K562 (cell line): ENCODE measurements at regions not wholly inside any gene's neighbourhood (a gene's known extent, or its start where the extent isn't known, plus 50 kb on each side); places are given as distances from the start of the nearest gene placed in this dataset.

ENCODE experiments used
- ATF3 ChIP-seq, 2 experiments: fragments of 450-650 bp in 1 of 2; sonication (generic) in 1 of 2; formaldehyde crosslinking in 1 of 2; IDR thresholded peaks in 1 of 2; conservative IDR thresholded peaks in 1 of 2; 2 replicates each; pipeline versions ENCODE4 v1.6.1 to v1.8.1; 2016 to 2023; ENCODE audit warnings: mild to moderate bottlenecking in 2 of 2, moderate library complexity in 2 of 2, inconsistent platforms in 1 of 2, missing genetic modification reagents in 1 of 2
- BCOR ChIP-seq: fragments of 450-650 bp; IDR thresholded peaks from 2 replicates; pipeline ENCODE4 v1.6.1; 2016
- DEAF1 ChIP-seq: fragments of 450-650 bp; formaldehyde crosslinking; IDR thresholded peaks from 2 replicates; pipeline ENCODE4 v1.4.0; 2020; ENCODE audit warnings: mild to moderate bottlenecking, moderate library complexity
- DMBX1 ChIP-seq: fragments of 250-450 bp; sonication (Bioruptor Pico); IDR thresholded peaks from 2 replicates; pipeline ENCODE4 v1.8.0; 2022; ENCODE audit warnings: inconsistent platforms, mild to moderate bottlenecking, moderate library complexity, borderline replicate concordance
- ETV6 ChIP-seq, 3 experiments: fragments of 150-350 bp in 1 of 3; sonication (generic) in 1 of 3; formaldehyde crosslinking in 1 of 3; IDR thresholded peaks; 2 replicates each; pipeline versions ENCODE4 v1.6.1 to v1.8.0; 2014 to 2022; ENCODE audit warnings: borderline replicate concordance in 2 of 3, low read depth in 2 of 3, antibody characterized with exemption in 1 of 3, low read length in 1 of 3, mild to moderate bottlenecking in 1 of 3, missing genetic modification reagents in 1 of 3
- EZH2 ChIP-seq: IDR thresholded peaks from 2 replicates; pipeline ENCODE4 v1.6.1; 2012; ENCODE audit warnings: low read depth, mild to moderate bottlenecking, inconsistent platforms, low read length, borderline replicate concordance
- JUN ChIP-seq, 2 experiments: sonication (generic) in 1 of 2; formaldehyde crosslinking in 1 of 2; IDR thresholded peaks; 2 replicates each; pipeline versions ENCODE4 v1.6.1 to v1.8.0; 2012 to 2022; ENCODE audit warnings: borderline replicate concordance in 2 of 2, mild to moderate bottlenecking in 2 of 2, improper control_type of control experiment in 1 of 2, low read depth in 1 of 2, low read length in 1 of 2, missing genetic modification reagents in 1 of 2
- KDM4B ChIP-seq, 2 experiments: fragments of 450-650 bp in 1 of 2; sonication (generic) in 1 of 2; IDR thresholded peaks; 2 replicates each; pipeline ENCODE4 v1.6.1; 2016 to 2017; ENCODE audit warnings: borderline replicate concordance in 2 of 2, antibody characterized with exemption in 1 of 2, low read depth in 1 of 2, mild to moderate bottlenecking in 1 of 2
- NFE2 ChIP-seq: IDR thresholded peaks from 2 replicates; pipeline ENCODE4 v1.6.1; 2014; ENCODE audit warnings: antibody characterized with exemption, low read depth
- RAD21 ChIP-seq, 2 experiments: fragments of 250-450 bp in 1 of 2; fragments of 450-650 bp in 1 of 2; sonication (Bioruptor Pico) in 1 of 2; formaldehyde crosslinking in 1 of 2; IDR thresholded peaks in 1 of 2; conservative IDR thresholded peaks in 1 of 2; 2 replicates each; pipeline versions ENCODE4 v1.4.0 to v1.8.0; 2020 to 2022; ENCODE audit warnings: mild to moderate bottlenecking in 2 of 2, moderate library complexity in 1 of 2
- TAF1 ChIP-seq: IDR thresholded peaks from 2 replicates; pipeline ENCODE4 v1.6.1; 2011; ENCODE audit warnings: mild to moderate bottlenecking, low read length, moderate library complexity; ENCODE audit not compliant: insufficient read depth, control insufficient read depth, severe bottlenecking; ENCODE audit errors: extremely low read depth
- TCF7L2 ChIP-seq: fragments of 150-350 bp; IDR thresholded peaks from 2 replicates; pipeline ENCODE4 v1.6.1; 2016; ENCODE audit warnings: low read depth, mild to moderate bottlenecking, low read length, moderate library complexity
- ZFPM2 ChIP-seq: fragments of 250-450 bp; sonication (Bioruptor Pico); IDR thresholded peaks from 2 replicates; pipeline ENCODE4 v1.5.1; 2022; ENCODE audit warnings: mild to moderate bottlenecking
- ZNF280A ChIP-seq: fragments of 450-650 bp; IDR thresholded peaks from 2 replicates; pipeline ENCODE4 v1.6.1; 2018; ENCODE audit warnings: mild to moderate bottlenecking, low read depth; ENCODE audit not compliant: partially characterized antibody

- TF ChIP-seq TAF1 (no peak), ATF3 (IDR thresholded peaks at IDR 0.05) (no peak), ATF3 (CRISPR knock-in tag; conservative IDR thresholded peaks at IDR 0.05) (no peak), DMBX1 (no peak), DEAF1 (CRISPR knock-in tag) (no peak), TCF7L2 (no peak), NFE2 (no peak), ZNF280A (no peak), ETV6 (IDR thresholded peaks at IDR 0.05; ENCODE audit: borderline replicate concordance in 1 of 2, low read depth in 2 of 2, low read length in 1 of 2) (no peak), ETV6 (CRISPR knock-in tag; IDR thresholded peaks at IDR 0.05; ENCODE audit: borderline replicate concordance) (no peak), BCOR (no peak), JUN (IDR thresholded peaks at IDR 0.05; ENCODE audit: borderline replicate concordance, low read depth, low read length) (no peak), JUN (CRISPR knock-in tag; IDR thresholded peaks at IDR 0.05; ENCODE audit: borderline replicate concordance) (no peak), RAD21 (CRISPR knock-in tag; conservative IDR thresholded peaks at IDR 0.05 in 1 of 2, IDR thresholded peaks at IDR 0.05 in 1 of 2) (no peak), KDM4B (IDR thresholded peaks at IDR 0.05; ENCODE audit: borderline replicate concordance in 2 of 2, low read depth in 1 of 2) (no peak), ZFPM2 (CRISPR knock-in tag) (no peak), EZH2 (no peak)
Measured at GRCh38 chr21:41640748-41641509, 125.9 kb downstream of the RIPK4 start.
